ENCODE measurements at regions not wholly inside any gene's neighbourhood (a gene's known extent, or its start where the extent isn't known, plus 50 kb on each side); places are given as distances from the start of the nearest gene placed in this dataset.

- no peak overlapping the region for H3K27ac ChIP-seq
- H3K9me3 ChIP-seq (ENCODE audit: low read depth, low read length), result no peaks in the 10 kb centered on the region
These were observed 557.4 kb upstream of the ZNF462 start for GRCh38 chr9:106305428-106306133.

GRCh38 chr9:106307670-106308069, 555.3 kb upstream of the ZNF462 start:
- H3K4me3 ChIP-seq, result no peak overlapping the region
- TF ChIP-seq FOXP2 (optimal IDR thresholded peaks at IDR 0.05; ENCODE audit: control extremely low read depth, extremely low read length, insufficient read depth) (no peak), POLR2AphosphoS5 (IDR thresholded peaks at IDR 0.05; ENCODE audit: borderline replicate concordance, low read depth, low read length) (no peak)
- no peak overlapping the region for H3K27ac ChIP-seq
- H3K36me3 ChIP-seq (ENCODE audit: insufficient read depth, low read length), result no peaks in the 10 kb centered on the region
- no peak overlapping the region for H3K9ac ChIP-seq (ENCODE audit: insufficient read length)
- H3K9me3 ChIP-seq (ENCODE audit: low read depth, low read length), result no peaks in the 10 kb centered on the region
- no peak for DNase-seq (ENCODE audit: low read depth, low spot score)

More at GRCh38 chr9:106305428-106306133, 557.4 kb upstream of the ZNF462 start:
- DNase-seq (ENCODE audit: low read depth, low spot score), result no peak
- Histone ChIP-seq H3K4me3 (no peak overlapping the region), H3K9ac (ENCODE audit: insufficient read length) (no peak overlapping the region), H3K36me3 (ENCODE audit: insufficient read depth, low read length) (no peaks in the 10 kb centered on the region)
- TF ChIP-seq POLR2AphosphoS5 (IDR thresholded peaks at IDR 0.05; ENCODE audit: borderline replicate concordance, low read depth, low read length) (no peak), EZH2 (IDR thresholded peaks at IDR 0.05) (no peak), FOXP2 (optimal IDR thresholded peaks at IDR 0.05; ENCODE audit: control extremely low read depth, extremely low read length, insufficient read depth) (no peak)

- DNase-seq (ENCODE audit: low read depth, low spot score), result no peak
These were observed 553.0 kb upstream of the ZNF462 start for GRCh38 chr9:106309925-106310324.

GRCh38 chr9:106310782-106311181, 552.2 kb upstream of the ZNF462 start:
- H3K9ac ChIP-seq (ENCODE audit: insufficient read length), result no peak overlapping the region
- no peaks in the 10 kb centered on the region for H3K36me3 ChIP-seq (ENCODE audit: insufficient read depth, low read length)
- H3K27ac ChIP-seq, result no peak overlapping the region
- no peak for DNase-seq (ENCODE audit: low read depth, low spot score)
- H3K4me3 ChIP-seq, result no peak overlapping the region
- TF ChIP-seq FOXP2 (optimal IDR thresholded peaks at IDR 0.05; ENCODE audit: control extremely low read depth, extremely low read length, insufficient read depth) (no peak), POLR2AphosphoS5 (IDR thresholded peaks at IDR 0.05; ENCODE audit: borderline replicate concordance, low read depth, low read length) (no peak)
- H3K9me3 ChIP-seq (ENCODE audit: low read depth, low read length), result no peaks in the 10 kb centered on the region

More at GRCh38 chr9:106309925-106310324, 553.0 kb upstream of the ZNF462 start:
- no peaks in the 10 kb centered on the region for H3K36me3 ChIP-seq (ENCODE audit: insufficient read depth, low read length)
- no peak overlapping the region for H3K9ac ChIP-seq (ENCODE audit: insufficient read length)
- H3K4me3 ChIP-seq, result no peak overlapping the region
- no peak for TF ChIP-seq POLR2AphosphoS5 (IDR thresholded peaks at IDR 0.05; ENCODE audit: borderline replicate concordance, low read depth, low read length)
- TF ChIP-seq EZH2 (IDR thresholded peaks at IDR 0.05), result no peak
- TF ChIP-seq FOXP2 (optimal IDR thresholded peaks at IDR 0.05; ENCODE audit: control extremely low read depth, extremely low read length, insufficient read depth), result no peak
- H3K27ac ChIP-seq, result no peak overlapping the region
- no peaks in the 10 kb centered on the region for H3K9me3 ChIP-seq (ENCODE audit: low read depth, low read length)

GRCh38 chr9:106312906-106313305, 550.1 kb upstream of the ZNF462 start:
- Histone ChIP-seq H3K27ac (no peak overlapping the region), H3K4me3 (no peak overlapping the region), H3K36me3 (ENCODE audit: insufficient read depth, low read length) (no peaks in the 10 kb centered on the region), H3K9me3 (ENCODE audit: low read depth, low read length) (no peaks in the 10 kb centered on the region), H3K9ac (ENCODE audit: insufficient read length) (no peak overlapping the region)
- TF ChIP-seq FOXP2 (optimal IDR thresholded peaks at IDR 0.05; ENCODE audit: control extremely low read depth, extremely low read length, insufficient read depth) (no peak), POLR2AphosphoS5 (IDR thresholded peaks at IDR 0.05; ENCODE audit: borderline replicate concordance, low read depth, low read length) (no peak), EZH2 (IDR thresholded peaks at IDR 0.05) (no peak)
- no peak for DNase-seq (ENCODE audit: low read depth, low spot score)

- no peak for DNase-seq (ENCODE audit: low read depth, low spot score)
- H3K9ac ChIP-seq (ENCODE audit: insufficient read length), result no peak overlapping the region
- no peak for TF ChIP-seq EZH2 (IDR thresholded peaks at IDR 0.05)
- TF ChIP-seq FOXP2 (optimal IDR thresholded peaks at IDR 0.05; ENCODE audit: control extremely low read depth, extremely low read length, insufficient read depth), result no peak
- TF ChIP-seq POLR2AphosphoS5 (IDR thresholded peaks at IDR 0.05; ENCODE audit: borderline replicate concordance, low read depth, low read length), result no peak
- H3K9me3 ChIP-seq (ENCODE audit: low read depth, low read length), result no peaks in the 10 kb centered on the region
- no peak overlapping the region for H3K27ac ChIP-seq
- no peak overlapping the region for H3K4me3 ChIP-seq
- H3K36me3 ChIP-seq (ENCODE audit: insufficient read depth, low read length), result no peaks in the 10 kb centered on the region
These were observed 548.5 kb upstream of the ZNF462 start for GRCh38 chr9:106314476-106314875.

- TF ChIP-seq FOXP2 (optimal IDR thresholded peaks at IDR 0.05; ENCODE audit: control extremely low read depth, extremely low read length, insufficient read depth) (no peak), EZH2 (IDR thresholded peaks at IDR 0.05) (no peak), POLR2AphosphoS5 (IDR thresholded peaks at IDR 0.05; ENCODE audit: borderline replicate concordance, low read depth, low read length) (no peak)
- Histone ChIP-seq H3K27ac (no peak overlapping the region), H3K9ac (ENCODE audit: insufficient read length) (no peak overlapping the region), H3K4me3 (no peak overlapping the region), H3K9me3 (ENCODE audit: low read depth, low read length) (no peaks in the 10 kb centered on the region), H3K36me3 (ENCODE audit: insufficient read depth, low read length) (no peaks in the 10 kb centered on the region)
- no peak for DNase-seq (ENCODE audit: low read depth, low spot score)
These were observed 541.4 kb upstream of the ZNF462 start for GRCh38 chr9:106321394-106322180.

- H3K4me3 ChIP-seq, result no peak overlapping the region
- TF ChIP-seq EZH2 (IDR thresholded peaks at IDR 0.05) (no peak), POLR2AphosphoS5 (IDR thresholded peaks at IDR 0.05; ENCODE audit: borderline replicate concordance, low read depth, low read length) (no peak), FOXP2 (optimal IDR thresholded peaks at IDR 0.05; ENCODE audit: control extremely low read depth, extremely low read length, insufficient read depth) (no peak)
- no peak for DNase-seq (ENCODE audit: low read depth, low spot score)
- H3K9me3 ChIP-seq (ENCODE audit: low read depth, low read length), result no peaks in the 10 kb centered on the region
- H3K27ac ChIP-seq, result no peak overlapping the region
- no peaks in the 10 kb centered on the region for H3K36me3 ChIP-seq (ENCODE audit: insufficient read depth, low read length)
- no peak overlapping the region for H3K9ac ChIP-seq (ENCODE audit: insufficient read length)
These were observed 540.2 kb upstream of the ZNF462 start for GRCh38 chr9:106322706-106323245.

Measured in SK-N-MC (cell line).